Parathyroid adenoma (tissue), 2 donors: ENCODE measurements at regions not wholly inside any gene's neighbourhood (a gene's known extent, or its start where the extent isn't known, plus 50 kb on each side); places are given as distances from the start of the nearest gene placed in this dataset.

ENCODE experiments used
- H2AFZ ChIP-seq: fragments of 300-600 bp; sonication (generic); one replicate; pipeline ENCODE4 v1.7.0; 2017; ENCODE audit warnings: antibody characterized with exemption, mild to moderate bottlenecking
- H3K27ac ChIP-seq: fragments of 300-600 bp; sonication (generic); one replicate; pipeline ENCODE4 v1.7.0; 2017
- H3K27me3 ChIP-seq: fragments of 300-600 bp; sonication (generic); one replicate; pipeline ENCODE4 v1.7.0; 2017; ENCODE audit warnings: low read length; ENCODE audit not compliant: control insufficient read depth, insufficient read depth
- H3K36me3 ChIP-seq: fragments of 300-600 bp; sonication (generic); one replicate; pipeline ENCODE4 v1.7.0; 2017; ENCODE audit warnings: low read length; ENCODE audit not compliant: control insufficient read depth, insufficient read depth
- H3K4me1 ChIP-seq: fragments of 300-600 bp; sonication (generic); one replicate; pipeline ENCODE4 v1.7.0; 2017; ENCODE audit warnings: control low read depth
- H3K4me2 ChIP-seq: fragments of 300-600 bp; sonication (generic); one replicate; pipeline ENCODE4 v1.7.0; 2017; ENCODE audit warnings: low read length
- H3K4me3 ChIP-seq: fragments of 300-600 bp; sonication (generic); one replicate; pipeline ENCODE4 v1.7.0; 2017; ENCODE audit warnings: low read depth, low read length
- H3K79me2 ChIP-seq: fragments of 300-600 bp; sonication (generic); one replicate; pipeline ENCODE4 v1.7.0; 2017; ENCODE audit warnings: control low read depth
- H3K9ac ChIP-seq: fragments of 300-600 bp; sonication (generic); one replicate; pipeline ENCODE4 v1.7.0; 2017; ENCODE audit warnings: mild to moderate bottlenecking
- H3K9me3 ChIP-seq: fragments of 300-600 bp; sonication (generic); one replicate; pipeline ENCODE4 v1.7.0; 2017; ENCODE audit warnings: low read length; ENCODE audit not compliant: control insufficient read depth
- TF ChIP-seq, protein P1 (sequence below): fragments of 300-600 bp; sonication (generic); IDR thresholded peaks from one replicate; pipeline ENCODE4 v1.7.0; 2017; ENCODE audit warnings: antibody characterized with exemption, mild to moderate bottlenecking
- donor health status: primary hyperparathyroidism.

GRCh38 chr5:133797167-133797566, 171.3 kb downstream of the C5orf15 start:
- Histone ChIP-seq H2AFZ (no peak overlapping the region), H3K9me3 (no peaks in the 10 kb centered on the region), H3K4me2 (no peak overlapping the region), H3K27ac (no peak overlapping the region), H3K27me3 (no peaks in the 10 kb centered on the region), H3K4me1 (no peaks in the 10 kb centered on the region), H3K4me3 (no peak overlapping the region), H3K79me2 (no peaks in the 10 kb centered on the region), H3K9ac (no peak overlapping the region), H3K36me3 (no peaks in the 10 kb centered on the region)
- TF ChIP-seq, protein P1, sequence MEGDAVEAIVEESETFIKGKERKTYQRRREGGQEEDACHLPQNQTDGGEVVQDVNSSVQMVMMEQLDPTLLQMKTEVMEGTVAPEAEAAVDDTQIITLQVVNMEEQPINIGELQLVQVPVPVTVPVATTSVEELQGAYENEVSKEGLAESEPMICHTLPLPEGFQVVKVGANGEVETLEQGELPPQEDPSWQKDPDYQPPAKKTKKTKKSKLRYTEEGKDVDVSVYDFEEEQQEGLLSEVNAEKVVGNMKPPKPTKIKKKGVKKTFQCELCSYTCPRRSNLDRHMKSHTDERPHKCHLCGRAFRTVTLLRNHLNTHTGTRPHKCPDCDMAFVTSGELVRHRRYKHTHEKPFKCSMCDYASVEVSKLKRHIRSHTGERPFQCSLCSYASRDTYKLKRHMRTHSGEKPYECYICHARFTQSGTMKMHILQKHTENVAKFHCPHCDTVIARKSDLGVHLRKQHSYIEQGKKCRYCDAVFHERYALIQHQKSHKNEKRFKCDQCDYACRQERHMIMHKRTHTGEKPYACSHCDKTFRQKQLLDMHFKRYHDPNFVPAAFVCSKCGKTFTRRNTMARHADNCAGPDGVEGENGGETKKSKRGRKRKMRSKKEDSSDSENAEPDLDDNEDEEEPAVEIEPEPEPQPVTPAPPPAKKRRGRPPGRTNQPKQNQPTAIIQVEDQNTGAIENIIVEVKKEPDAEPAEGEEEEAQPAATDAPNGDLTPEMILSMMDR = no peak

DNA sequence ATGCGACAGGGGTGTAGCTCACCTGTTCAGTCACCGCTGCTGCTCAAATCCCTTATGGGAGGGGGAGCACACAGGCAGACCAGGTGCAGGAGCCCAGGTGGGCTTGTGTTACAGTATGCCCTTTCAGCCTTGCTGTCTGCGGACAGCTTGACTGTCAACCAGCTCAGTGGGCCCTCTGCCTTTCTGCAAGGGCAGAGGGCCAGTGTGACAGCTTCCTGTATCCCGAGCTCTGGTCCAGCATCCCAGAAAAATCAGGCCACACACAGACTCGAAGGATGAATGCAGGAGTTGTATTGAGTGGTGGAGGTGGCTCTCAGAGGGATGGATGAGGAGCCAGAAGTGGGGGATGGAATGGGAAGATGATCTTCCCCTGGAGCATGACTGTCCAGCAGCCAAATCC, 172.2 kb downstream of the C5orf15 start:
- H3K4me3 ChIP-seq = no peak overlapping the region
- no peak overlapping the region for H3K4me2 ChIP-seq
- no peaks in the 10 kb centered on the region for H3K4me1 ChIP-seq
- TF ChIP-seq, protein P1 = no peak
- H2AFZ ChIP-seq = no peak overlapping the region
- no peaks in the 10 kb centered on the region for H3K36me3 ChIP-seq
- no peaks in the 10 kb centered on the region for H3K9me3 ChIP-seq
- no peaks in the 10 kb centered on the region for H3K79me2 ChIP-seq
- no peak overlapping the region for H3K27ac ChIP-seq
- H3K9ac ChIP-seq = no peak overlapping the region
- no peaks in the 10 kb centered on the region for H3K27me3 ChIP-seq

- no peak overlapping the region for H3K4me3 ChIP-seq
- no peaks in the 10 kb centered on the region for H3K27me3 ChIP-seq
- no peak overlapping the region for H3K4me2 ChIP-seq
- no peaks in the 10 kb centered on the region for H3K79me2 ChIP-seq
- no peak overlapping the region for H3K27ac ChIP-seq
- no peak overlapping the region for H3K9ac ChIP-seq
- no peaks in the 10 kb centered on the region for H3K36me3 ChIP-seq
- no peak overlapping the region for H2AFZ ChIP-seq
- no peaks in the 10 kb centered on the region for H3K4me1 ChIP-seq
- H3K9me3 ChIP-seq = no peaks in the 10 kb centered on the region
- TF ChIP-seq, protein P1 = no peak
Observed at GRCh38 chr5:133794771-133795415, 173.5 kb downstream of the C5orf15 start.

DNA sequence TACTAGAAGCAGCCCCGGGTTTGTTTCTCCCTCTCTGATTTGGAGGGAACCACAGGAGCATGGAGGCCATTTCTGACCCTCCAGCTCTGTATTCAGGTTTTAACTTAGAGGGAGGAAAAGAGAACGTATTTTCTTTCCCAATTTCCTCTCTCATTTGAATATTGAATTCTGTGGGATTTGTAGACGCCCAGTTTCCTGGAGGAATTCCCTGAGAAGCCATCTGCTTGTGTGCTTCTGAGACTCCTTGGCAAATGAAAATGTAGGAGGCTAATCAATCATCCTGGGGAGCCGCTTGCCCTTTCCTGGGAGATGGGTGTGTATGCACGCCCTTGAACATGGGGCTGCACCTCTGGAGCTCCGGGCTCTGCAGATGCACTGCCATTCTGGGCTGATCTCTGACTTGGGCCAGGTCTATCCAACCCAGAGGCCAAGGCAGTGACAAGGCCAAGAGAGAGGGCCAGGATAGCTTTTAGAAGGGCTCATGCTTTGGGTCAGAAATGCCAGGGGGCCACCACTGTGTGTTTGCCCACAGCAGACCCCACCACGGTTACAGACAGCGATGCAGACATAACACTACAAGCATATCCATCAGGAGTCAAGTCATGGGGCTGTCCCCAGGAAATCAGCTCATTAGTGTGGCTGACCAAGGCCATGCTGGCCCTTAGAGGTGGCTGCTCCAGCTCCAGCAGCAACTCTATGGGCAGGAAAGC, 174.5 kb downstream of the C5orf15 start:
- H3K9ac ChIP-seq = no peak overlapping the region
- no peaks in the 10 kb centered on the region for H3K36me3 ChIP-seq
- H3K79me2 ChIP-seq = no peaks in the 10 kb centered on the region
- TF ChIP-seq, protein P1 = no peak
- no peaks in the 10 kb centered on the region for H3K4me1 ChIP-seq
- H3K27me3 ChIP-seq = no peaks in the 10 kb centered on the region
- no peak overlapping the region for H3K4me2 ChIP-seq
- no peaks in the 10 kb centered on the region for H3K9me3 ChIP-seq
- no peak overlapping the region for H3K27ac ChIP-seq
- no peak overlapping the region for H3K4me3 ChIP-seq
- no peak overlapping the region for H2AFZ ChIP-seq

- no peak overlapping the region for H2AFZ ChIP-seq
- no peak overlapping the region for H3K27ac ChIP-seq
- H3K4me2 ChIP-seq = no peak overlapping the region
- no peaks in the 10 kb centered on the region for H3K79me2 ChIP-seq
- no peak overlapping the region for H3K4me3 ChIP-seq
- no peak overlapping the region for H3K9ac ChIP-seq
- H3K4me1 ChIP-seq = no peaks in the 10 kb centered on the region
- H3K27me3 ChIP-seq = no peaks in the 10 kb centered on the region
- H3K9me3 ChIP-seq = no peaks in the 10 kb centered on the region
- no peaks in the 10 kb centered on the region for H3K36me3 ChIP-seq
- TF ChIP-seq, protein P1 = no peak
Observed at GRCh38 chr5:133792655-133793054, 175.8 kb downstream of the C5orf15 start.
